ENCODE measurements at regions not wholly inside any gene's neighbourhood (a gene's known extent, or its start where the extent isn't known, plus 50 kb on each side); places are given as distances from the start of the nearest gene placed in this dataset.

DNA sequence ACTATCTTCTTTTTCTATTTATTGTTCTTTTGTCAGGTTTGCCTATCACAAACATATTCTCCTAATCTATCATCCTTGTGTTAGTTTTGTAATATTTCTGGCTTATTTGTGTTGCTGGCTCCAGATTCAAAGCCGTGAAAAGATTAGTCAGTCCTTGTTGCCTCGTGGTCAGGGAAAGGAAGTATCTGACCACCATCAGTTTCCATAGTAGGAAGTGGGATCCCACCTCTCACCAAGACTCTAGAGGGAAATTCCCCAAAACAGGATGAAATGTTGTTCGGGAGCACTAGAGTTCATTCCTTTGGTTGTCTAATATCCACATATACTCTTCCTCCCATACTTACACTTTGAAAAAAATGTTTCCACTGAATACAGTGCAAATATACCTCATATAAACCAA lies 131.0 kb upstream of the HUWE1 start:
- no peak for TF ChIP-seq CTCF (IDR thresholded peaks at IDR 0.05; ENCODE audit: low read depth, low read length, missing control alignments)
- H3K4me3 ChIP-seq (ENCODE audit: low read depth, low read length) = no peak overlapping the region
- no peak for DNase-seq (ENCODE audit: low read depth)
- in situ Hi-C loops (cut with HindIII; ENCODE audit: low sequenced_read_pairs) = no loop called here

- no peak for DNase-seq (ENCODE audit: low read depth)
- no peak for TF ChIP-seq CTCF (IDR thresholded peaks at IDR 0.05; ENCODE audit: low read depth, low read length, missing control alignments)
- no peak overlapping the region for H3K4me3 ChIP-seq (ENCODE audit: low read depth, low read length)
- in situ Hi-C loops (cut with HindIII; ENCODE audit: low sequenced_read_pairs) = no loop called here
Observed at GRCh38 chrX:53813670-53814440, 127.3 kb upstream of the HUWE1 start.

GRCh38 chrX:53798281-53798680 lies 111.8 kb upstream of the HUWE1 start:
- no peak overlapping the region for H3K4me3 ChIP-seq (ENCODE audit: low read depth, low read length)
- TF ChIP-seq CTCF (IDR thresholded peaks at IDR 0.05; ENCODE audit: low read depth, low read length, missing control alignments) = no peak
- in situ Hi-C loops (cut with HindIII; ENCODE audit: low sequenced_read_pairs) = no loop called here
- no peak for DNase-seq (ENCODE audit: low read depth)

- no peak for TF ChIP-seq CTCF (IDR thresholded peaks at IDR 0.05; ENCODE audit: low read depth, low read length, missing control alignments)
- DNase-seq (ENCODE audit: low read depth) = no peak
- no peak overlapping the region for H3K4me3 ChIP-seq (ENCODE audit: low read depth, low read length)
- in situ Hi-C loops (cut with HindIII; ENCODE audit: low sequenced_read_pairs) = no loop called here
Observed at GRCh38 chrX:53795576-53795975, 109.1 kb upstream of the HUWE1 start.

- no peak for DNase-seq (ENCODE audit: low read depth)
- no peak for TF ChIP-seq CTCF (IDR thresholded peaks at IDR 0.05; ENCODE audit: low read depth, low read length, missing control alignments)
- no peak overlapping the region for H3K4me3 ChIP-seq (ENCODE audit: low read depth, low read length)
- in situ Hi-C loops (cut with HindIII; ENCODE audit: low sequenced_read_pairs) = no loop called here
Observed at GRCh38 chrX:53794181-53794580, 107.7 kb upstream of the HUWE1 start.

- DNase-seq (ENCODE audit: low read depth) = no peak
- no peak overlapping the region for H3K4me3 ChIP-seq (ENCODE audit: low read depth, low read length)
- in situ Hi-C loops (cut with HindIII; ENCODE audit: low sequenced_read_pairs) = no loop called here
- no peak for TF ChIP-seq CTCF (IDR thresholded peaks at IDR 0.05; ENCODE audit: low read depth, low read length, missing control alignments)
Observed at GRCh38 chrX:53768865-53769264, 82.3 kb upstream of the HUWE1 start.

Data from astrocyte of the cerebellum (primary cell).